Activated CD4-positive, alpha-beta T cell treated with anti-CD3 and anti-CD28 coated beads for 36 hours (primary cell): ENCODE measurements at regions not wholly inside any gene's neighbourhood (a gene's known extent, or its start where the extent isn't known, plus 50 kb on each side); places are given as distances from the start of the nearest gene placed in this dataset.

ENCODE experiments used
- ATAC-seq: fragments of 200-7000 bp; cut with Tn5 transposase; one replicate; pipeline ENCODE4 v1.10.0; 2021; ENCODE audit warnings: mild to moderate bottlenecking, moderate library complexity
- CTCF ChIA-PET: fragments of 350-600 bp; sonication (Branson Sonifier 250); formaldehyde crosslinking; loops from one replicate; lab custom pipeline; 2021; ENCODE audit warnings: antibody characterized with exemption; lab: Charles Lee
- POLR2A ChIA-PET: fragments of 350-600 bp; sonication (Branson Sonifier 250); formaldehyde crosslinking; loops from one replicate; lab custom pipeline; 2021; ENCODE audit warnings: antibody characterized with exemption, inconsistent platforms; lab: Charles Lee
- DNase-seq: peaks from one replicate; pipeline ENCODE4 v3.0.0-alpha.2; 2020
- H3K27ac Mint-ChIP-seq: one replicate; pipeline ENCODE4 v1.8.0; 2021; ENCODE audit warnings: mixed read lengths
- H3K27me3 Mint-ChIP-seq: one replicate; pipeline ENCODE4 v1.8.0; 2021; ENCODE audit warnings: mixed read lengths
- H3K36me3 Mint-ChIP-seq: one replicate; pipeline ENCODE4 v1.8.0; 2021; ENCODE audit warnings: low read depth, mixed read lengths
- H3K4me1 Mint-ChIP-seq: one replicate; pipeline ENCODE4 v1.8.0; 2021; ENCODE audit warnings: mixed read lengths
- H3K4me3 Mint-ChIP-seq: one replicate; pipeline ENCODE4 v1.8.0; 2021; ENCODE audit warnings: mild to moderate bottlenecking, moderate library complexity, mixed read lengths
- H3K9me3 Mint-ChIP-seq: one replicate; pipeline ENCODE4 v1.8.0; 2021; ENCODE audit warnings: low read depth, mixed read lengths
- intact Hi-C, 2 experiments: fragments of 100-400 bp; cut with DNase I in 1 of 2; cut with micrococcal nuclease in 1 of 2; formaldehyde crosslinking; loops; one replicate each; pipeline versions ENCODE4 v1.14.2 to v1.15.1; 2022 to 2024; cut with DNase I, micrococcal nuclease

DNA sequence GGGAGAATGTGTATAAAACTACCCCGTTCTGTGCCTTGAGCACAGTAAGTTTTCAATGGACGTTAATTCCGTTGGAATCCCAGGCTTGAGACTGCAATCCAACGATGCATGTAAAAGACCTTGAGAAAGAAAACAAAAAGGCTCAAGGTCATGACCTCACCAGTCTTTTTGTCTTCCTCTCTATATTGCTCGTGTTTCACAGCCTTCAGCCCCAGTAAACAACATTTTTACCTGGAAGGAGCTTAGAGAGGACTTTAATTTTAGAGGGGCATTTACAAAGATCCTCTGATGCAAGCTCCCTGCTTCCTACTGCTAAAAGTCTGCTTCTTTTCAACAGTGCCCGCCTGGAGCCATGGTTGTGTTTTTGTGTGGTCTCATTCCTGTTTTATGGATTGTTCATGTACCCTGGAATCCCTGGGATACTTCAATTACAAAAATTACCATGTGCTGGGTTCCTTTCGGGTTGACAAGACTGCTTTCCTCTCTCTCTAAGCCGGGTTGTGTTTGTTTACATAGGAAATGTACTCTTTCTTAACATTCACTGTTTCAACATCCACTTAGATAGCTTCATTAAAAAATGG lies 320.1 kb upstream of the NFE2L3 start:
- Mint-ChIP-seq H3K36me3 (no peaks in the 10 kb centered on the region), H3K4me1 (no peaks in the 10 kb centered on the region)
- CTCF ChIA-PET = interaction anchor here (1.1 kb wide), 1 partner anchor 76 kb away, joined by 3 read pairs; no protein-coding TSS in a partner anchor

DNA sequence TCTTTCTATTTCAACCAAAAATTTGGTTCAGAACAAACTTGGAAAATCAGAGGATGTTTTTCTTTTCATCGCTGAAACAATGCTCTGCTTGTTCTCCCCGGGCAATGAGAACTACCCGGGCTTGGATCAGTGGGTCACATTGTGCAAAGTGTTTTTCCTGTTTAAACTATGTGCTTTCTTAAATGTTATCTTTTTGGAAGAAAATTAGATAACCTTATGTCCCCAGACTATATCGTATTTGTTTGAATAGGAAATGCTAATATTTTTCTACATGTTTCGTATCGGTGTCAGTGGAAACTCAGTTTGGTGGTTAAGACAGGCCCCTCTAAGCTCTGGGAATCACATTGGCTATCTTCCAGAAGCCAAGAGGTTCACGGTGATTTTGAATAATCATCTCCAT lies 319.5 kb upstream of the NFE2L3 start:
- intact Hi-C loops = no loop called here
- Mint-ChIP-seq H3K4me1 (no peaks in the 10 kb centered on the region), H3K36me3 (no peaks in the 10 kb centered on the region), H3K9me3 (no peaks in the 10 kb centered on the region), H3K4me3 (no peak overlapping the region), H3K27ac (no peak overlapping the region), H3K27me3 (peaks cover 9% of the 10 kb centered on the region)
- CTCF ChIA-PET = interaction anchor here (1.1 kb wide), 1 partner anchor 77 kb away, joined by 3 read pairs; no protein-coding TSS in a partner anchor
- DNase-seq (no peak), ATAC-seq (no peak)
- POLR2A ChIA-PET = interaction anchor here (0.7 kb wide), 1 partner anchor 39 kb away, joined by 3 read pairs; no protein-coding TSS in a partner anchor

More for the DNA sequence above, 320.1 kb upstream of the NFE2L3 start:
- Mint-ChIP-seq H3K27ac (no peak overlapping the region), H3K27me3 (peaks cover 4% of the 10 kb centered on the region), H3K4me3 (no peak overlapping the region), H3K9me3 (no peaks in the 10 kb centered on the region)
- POLR2A ChIA-PET = interaction anchor here (0.7 kb wide), 1 partner anchor 38 kb away, joined by 3 read pairs; no protein-coding TSS in a partner anchor
- intact Hi-C loops = no loop called here
- ATAC-seq (no peak), DNase-seq (no peak)

DNA sequence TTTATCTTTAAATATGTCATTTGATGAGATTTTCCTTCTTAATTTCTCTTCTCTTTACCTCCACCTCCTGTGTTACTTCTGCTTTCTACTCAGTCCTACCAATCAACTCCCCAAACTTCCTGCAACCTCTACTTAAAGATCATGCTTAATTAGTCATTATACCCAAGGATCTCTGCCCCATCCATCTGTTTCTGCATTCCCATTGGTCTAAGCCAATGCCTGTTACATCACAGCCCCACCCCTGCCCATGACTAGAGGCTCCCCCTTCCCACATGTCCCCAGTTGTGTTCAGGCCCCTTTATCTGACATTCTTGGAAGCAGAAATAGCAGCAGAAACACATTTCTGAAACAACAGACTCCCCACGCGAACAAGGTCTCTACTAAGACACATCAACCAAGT lies 319.1 kb upstream of the NFE2L3 start:
- H3K36me3 Mint-ChIP-seq = no peaks in the 10 kb centered on the region
- peaks cover 9% of the 10 kb centered on the region for H3K27me3 Mint-ChIP-seq
- H3K27ac Mint-ChIP-seq = no peak overlapping the region
- ChIA-PET CTCF (no interaction called here), POLR2A (no interaction called here)
- H3K4me1 Mint-ChIP-seq = no peaks in the 10 kb centered on the region
- no peaks in the 10 kb centered on the region for H3K9me3 Mint-ChIP-seq
- no peak overlapping the region for H3K4me3 Mint-ChIP-seq
- no peak for ATAC-seq
- intact Hi-C loops = no loop called here
- DNase-seq = no peak

DNA sequence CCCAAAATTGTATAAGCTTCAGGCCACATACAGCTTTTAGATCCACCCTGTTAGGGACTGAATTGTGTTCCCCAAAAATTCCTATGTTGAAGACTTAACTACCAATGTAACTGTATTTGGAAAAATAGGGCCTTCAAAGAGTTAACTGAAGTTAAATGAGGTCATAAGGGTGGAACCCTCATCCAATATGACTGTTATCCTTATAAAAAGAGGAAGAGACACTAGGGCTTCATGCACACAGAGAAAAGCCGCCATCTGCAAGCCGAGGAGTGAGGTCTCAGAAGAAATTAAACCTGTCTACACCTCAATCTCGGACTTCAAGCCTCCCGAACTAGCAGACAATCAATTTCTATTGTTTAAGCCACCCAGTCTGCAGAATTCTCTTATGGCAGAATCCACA lies 317.9 kb upstream of the NFE2L3 start:
- intact Hi-C loops = no loop called here
- Mint-ChIP-seq H3K27ac (no peak overlapping the region), H3K36me3 (no peaks in the 10 kb centered on the region), H3K27me3 (peaks cover 13% of the 10 kb centered on the region), H3K4me1 (no peaks in the 10 kb centered on the region), H3K4me3 (no peak overlapping the region), H3K9me3 (no peaks in the 10 kb centered on the region)
- no peak for ATAC-seq
- CTCF ChIA-PET = no interaction called here
- no peak for DNase-seq
- POLR2A ChIA-PET = no interaction called here

DNA sequence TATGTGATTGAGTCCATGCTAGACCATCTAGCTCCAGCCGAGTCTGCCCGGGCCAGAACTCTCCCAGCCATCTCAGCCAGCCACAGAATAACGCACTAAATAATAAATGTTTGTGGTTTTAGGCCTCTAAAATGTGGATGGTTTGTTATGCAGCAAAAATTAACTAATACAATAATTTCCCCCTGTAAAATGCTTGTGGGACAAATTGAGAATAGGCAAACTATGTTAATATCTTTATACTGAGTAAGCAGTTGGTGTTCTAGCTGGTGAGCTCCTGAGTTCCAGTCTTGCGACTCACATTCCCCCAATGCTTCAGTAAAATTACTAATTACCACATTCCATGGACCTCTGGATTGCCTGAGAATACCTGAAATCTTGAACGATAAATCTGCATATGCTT lies 316.8 kb upstream of the NFE2L3 start:
- ATAC-seq (no peak), DNase-seq (no peak)
- no peak overlapping the region for H3K4me3 Mint-ChIP-seq
- peaks cover 16% of the 10 kb centered on the region for H3K27me3 Mint-ChIP-seq
- ChIA-PET CTCF (interaction anchor here (0.9 kb wide), 1 partner anchor 12 kb away, joined by 4 read pairs; no protein-coding TSS in a partner anchor), POLR2A (no interaction called here)
- H3K27ac Mint-ChIP-seq = no peak overlapping the region
- intact Hi-C loops = no loop called here
- no peaks in the 10 kb centered on the region for H3K36me3 Mint-ChIP-seq
- no peaks in the 10 kb centered on the region for H3K4me1 Mint-ChIP-seq
- H3K9me3 Mint-ChIP-seq = no peaks in the 10 kb centered on the region

DNA sequence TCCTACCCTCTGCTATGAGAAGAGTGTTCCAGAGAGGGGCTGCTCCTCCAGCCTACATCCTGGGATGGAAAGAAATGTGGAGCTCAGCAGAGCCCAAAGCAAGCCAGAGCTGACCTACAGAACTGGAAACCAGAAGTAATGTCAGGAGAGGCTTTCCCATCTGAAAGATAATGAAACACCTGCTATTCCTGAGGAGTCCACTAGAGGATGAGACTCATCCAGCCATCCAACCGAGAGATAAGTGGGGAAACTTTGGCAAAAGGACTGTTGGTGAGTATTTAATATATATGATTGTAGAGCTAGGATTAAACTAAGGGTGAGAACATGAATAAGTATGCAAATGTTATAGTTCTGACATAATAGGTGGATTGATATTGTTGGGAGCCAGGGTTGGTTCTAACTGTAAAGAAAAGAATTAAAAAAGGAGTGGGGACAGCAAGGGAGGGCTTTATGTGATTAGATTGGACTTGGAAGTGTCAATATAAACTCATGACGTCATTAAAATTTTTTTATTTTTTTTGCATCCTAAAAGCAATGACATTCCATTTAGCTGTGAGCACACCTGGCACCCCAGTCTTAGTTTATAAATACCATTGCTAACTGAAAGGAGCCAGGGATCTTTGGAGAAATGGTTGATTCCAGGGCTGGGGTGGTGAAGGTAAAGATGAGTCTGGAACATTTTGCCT lies 312.8 kb upstream of the NFE2L3 start:
- ChIA-PET CTCF (interaction anchor here (0.7 to 2.1 kb wide), 2 partner anchors 9 to 67 kb away, joined by 4 to 5 read pairs; no protein-coding TSS in a partner anchor), POLR2A (no interaction called here)
- Mint-ChIP-seq H3K27me3 (peaks cover 27% of the 10 kb centered on the region), H3K9me3 (no peaks in the 10 kb centered on the region), H3K4me3 (no peak overlapping the region), H3K4me1 (no peaks in the 10 kb centered on the region), H3K27ac (no peak overlapping the region), H3K36me3 (no peaks in the 10 kb centered on the region)
- DNase-seq (no peak), ATAC-seq (no peak)
- intact Hi-C loops = no loop called here

DNA sequence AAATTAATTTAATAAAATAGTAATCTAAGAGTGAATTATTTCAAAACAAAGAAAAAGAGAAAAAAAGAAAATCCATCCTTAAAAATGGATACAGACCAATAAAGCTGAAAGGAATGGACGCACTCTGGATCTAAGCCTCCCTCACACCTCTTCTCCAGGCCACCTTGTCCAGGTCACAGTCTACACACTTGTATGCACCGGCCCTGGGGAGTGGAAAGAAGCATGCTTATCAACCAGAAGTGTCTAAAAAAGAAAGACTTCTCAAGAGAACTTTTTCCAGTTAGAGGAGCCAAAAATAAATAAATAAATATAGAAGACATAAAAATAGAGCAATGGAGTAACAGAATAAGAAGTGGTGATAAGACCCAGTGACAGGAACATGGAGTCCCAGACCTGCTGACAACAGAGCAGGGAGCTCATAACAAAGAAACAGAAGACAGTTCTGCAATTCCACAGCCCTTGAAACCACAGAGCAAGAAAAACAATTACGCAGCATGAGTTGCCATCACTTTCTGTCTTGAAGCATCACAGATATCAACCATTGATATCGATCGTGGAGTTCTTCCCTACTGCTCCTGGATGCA lies 311.7 kb upstream of the NFE2L3 start:
- no peaks in the 10 kb centered on the region for H3K36me3 Mint-ChIP-seq
- no peak overlapping the region for H3K4me3 Mint-ChIP-seq
- DNase-seq (no peak), ATAC-seq (no peak)
- ChIA-PET CTCF (no interaction called here), POLR2A (no interaction called here)
- H3K27me3 Mint-ChIP-seq = peaks cover 28% of the 10 kb centered on the region
- no peaks in the 10 kb centered on the region for H3K4me1 Mint-ChIP-seq
- H3K27ac Mint-ChIP-seq = no peak overlapping the region
- no peaks in the 10 kb centered on the region for H3K9me3 Mint-ChIP-seq
- intact Hi-C loops = no loop called here

DNA sequence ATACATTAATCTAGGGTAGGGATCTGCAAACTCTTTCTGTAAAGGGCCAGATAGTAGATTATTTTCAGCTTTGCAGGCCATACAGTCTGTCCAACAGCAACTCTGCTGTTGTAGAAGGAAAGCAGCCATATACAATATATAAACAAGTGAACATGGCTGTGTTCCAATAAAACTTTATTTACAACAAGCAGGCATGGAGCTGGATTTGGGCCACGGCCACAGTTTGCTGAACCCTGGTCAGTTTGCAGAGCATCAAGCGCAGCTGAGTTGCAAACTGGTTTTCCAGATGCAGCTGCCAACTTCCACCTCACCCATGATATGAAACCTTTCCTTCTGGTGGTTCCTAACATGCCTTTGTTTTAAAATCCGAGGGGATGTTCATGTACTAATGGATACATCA lies 310.4 kb upstream of the NFE2L3 start:
- ATAC-seq (no peak), DNase-seq (no peak)
- Mint-ChIP-seq H3K27me3 (peaks cover 29% of the 10 kb centered on the region), H3K27ac (no peak overlapping the region), H3K4me1 (no peaks in the 10 kb centered on the region), H3K36me3 (no peaks in the 10 kb centered on the region), H3K9me3 (no peaks in the 10 kb centered on the region), H3K4me3 (no peak overlapping the region)
- intact Hi-C loops = no loop called here
- POLR2A ChIA-PET = no interaction called here
- CTCF ChIA-PET = no interaction called here

DNA sequence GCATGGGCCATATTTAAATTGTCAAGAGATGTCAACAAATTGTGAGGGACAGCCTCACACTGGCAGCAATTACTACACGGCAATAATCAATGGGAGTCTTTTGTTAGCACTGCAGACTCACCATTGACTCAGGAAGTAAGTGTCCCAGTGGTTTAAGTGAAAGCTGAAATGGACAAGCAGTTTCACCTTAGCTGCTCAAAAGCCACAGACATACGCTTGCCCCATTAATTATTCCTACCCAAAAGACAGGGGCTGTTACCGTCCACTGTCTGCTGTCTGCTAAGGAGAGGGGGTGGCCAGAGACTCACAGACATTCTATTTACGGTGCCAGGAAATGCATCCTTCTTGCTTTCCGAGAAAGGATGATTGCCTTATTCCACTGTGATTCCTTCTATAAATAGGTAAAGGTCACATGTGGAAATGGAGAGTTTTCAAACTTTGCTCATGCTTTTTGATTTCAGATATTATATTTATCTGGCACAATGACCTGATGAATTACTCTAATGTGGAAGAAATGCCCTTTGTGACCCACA lies 309.7 kb upstream of the NFE2L3 start:
- H3K27me3 Mint-ChIP-seq = peaks cover 26% of the 10 kb centered on the region
- ATAC-seq (no peak), DNase-seq (no peak)
- H3K4me3 Mint-ChIP-seq = no peak overlapping the region
- H3K9me3 Mint-ChIP-seq = no peaks in the 10 kb centered on the region
- POLR2A ChIA-PET = no interaction called here
- H3K36me3 Mint-ChIP-seq = no peaks in the 10 kb centered on the region
- CTCF ChIA-PET = interaction anchor here (1.8 kb wide), 1 partner anchor 10 kb away, joined by 7 read pairs; no protein-coding TSS in a partner anchor
- intact Hi-C loops = no loop called here
- H3K27ac Mint-ChIP-seq = no peak overlapping the region
- no peaks in the 10 kb centered on the region for H3K4me1 Mint-ChIP-seq

DNA sequence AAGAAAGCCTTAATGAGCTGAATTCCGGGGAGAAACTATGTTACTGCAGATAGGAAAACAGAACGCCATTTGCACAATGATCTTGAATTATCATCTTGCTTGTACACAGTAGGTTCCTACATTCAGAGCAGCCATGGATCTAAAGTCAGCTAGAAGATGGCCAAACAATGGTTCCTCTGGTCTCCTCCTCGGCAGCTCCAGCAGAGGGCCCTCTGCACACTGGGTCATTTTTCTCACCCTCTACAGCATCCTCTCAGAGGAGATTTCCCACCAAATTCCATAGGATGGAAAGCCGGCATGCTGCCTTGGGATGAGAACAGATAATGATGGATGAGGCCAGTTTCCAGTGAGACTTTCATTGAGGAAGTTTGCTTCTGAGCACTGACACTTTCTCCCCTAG lies 308.5 kb upstream of the NFE2L3 start:
- ChIA-PET CTCF (interaction anchor here (1.8 to 2.2 kb wide), 2 partner anchors 9 to 11 kb away, joined by 7 to 9 read pairs; no protein-coding TSS in a partner anchor), POLR2A (no interaction called here)
- Mint-ChIP-seq H3K4me3 (no peak overlapping the region), H3K27ac (no peak overlapping the region), H3K36me3 (no peaks in the 10 kb centered on the region), H3K4me1 (no peaks in the 10 kb centered on the region), H3K27me3 (peaks cover 23% of the 10 kb centered on the region), H3K9me3 (no peaks in the 10 kb centered on the region)
- DNase-seq (no peak), ATAC-seq (no peak)
- intact Hi-C loops = no loop called here

DNA sequence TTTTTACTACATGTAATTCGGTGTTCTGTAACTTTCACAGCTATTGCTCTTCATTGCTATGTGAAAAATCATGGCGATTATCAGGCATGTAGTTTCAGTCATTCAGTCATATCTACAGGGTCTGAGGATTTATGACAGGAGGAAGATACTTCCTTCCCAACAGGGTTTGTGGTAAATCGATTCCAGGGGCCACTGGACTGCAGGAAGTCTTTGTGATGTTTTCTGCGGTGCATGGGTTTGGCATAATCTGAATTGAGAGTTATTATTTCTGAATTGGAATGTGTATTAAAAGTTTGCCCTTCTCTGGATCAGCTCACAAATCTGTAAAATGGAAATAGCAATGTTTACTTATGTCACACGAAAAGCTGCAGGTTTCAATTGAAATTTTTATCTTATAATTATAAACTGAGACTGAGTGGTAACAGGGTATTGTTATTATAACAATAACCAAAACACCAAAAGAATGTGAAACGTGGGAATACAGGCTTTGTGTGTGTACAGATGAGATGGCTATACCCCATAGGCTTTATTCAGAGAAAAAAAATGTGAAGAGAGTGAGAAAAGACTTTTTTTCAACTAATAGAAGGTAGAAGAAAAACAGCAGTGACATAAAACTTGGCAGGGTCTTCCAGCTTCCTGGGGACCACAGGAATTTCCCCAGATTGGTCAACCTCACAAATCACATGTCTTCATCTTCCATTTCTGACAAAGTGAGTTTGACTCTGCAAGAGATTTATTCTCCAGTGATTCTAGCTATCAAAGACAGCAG lies 307.7 kb upstream of the NFE2L3 start:
- H3K9me3 Mint-ChIP-seq = no peaks in the 10 kb centered on the region
- ChIA-PET CTCF (interaction anchor here (0.7 to 2.2 kb wide), 3 partner anchors 8 to 521 kb away, joined by 3 to 9 read pairs (median 7); no protein-coding TSS in a partner anchor), POLR2A (no interaction called here)
- H3K27me3 Mint-ChIP-seq = peaks cover 20% of the 10 kb centered on the region
- no peaks in the 10 kb centered on the region for H3K4me1 Mint-ChIP-seq
- H3K36me3 Mint-ChIP-seq = no peaks in the 10 kb centered on the region
- DNase-seq (no peak), ATAC-seq (no peak)
- H3K27ac Mint-ChIP-seq = no peak overlapping the region
- no peak overlapping the region for H3K4me3 Mint-ChIP-seq
- intact Hi-C loops = no loop called here
